Neutrophil (primary cell): ENCODE measurements at regions not wholly inside any gene's neighbourhood (a gene's known extent, or its start where the extent isn't known, plus 50 kb on each side); places are given as distances from the start of the nearest gene placed in this dataset.
"Not testable (repeated sequence)": the region's sequence is repeated elsewhere in the genome, so short reads cannot be mapped to it uniquely, and the experiment has no call there.

Source experiments
- H3K27ac ChIP-seq: fragments of 200-600 bp; sonication (generic); 2 replicates; pipeline ENCODE4 v1.5.1; 2016; ENCODE audit warnings: mild to moderate bottlenecking, moderate library complexity
- H3K27me3 ChIP-seq: fragments of 200-600 bp; sonication (generic); 2 replicates; pipeline ENCODE4 v1.6.0; 2016; ENCODE audit warnings: mild to moderate bottlenecking
- H3K36me3 ChIP-seq: fragments of 200-600 bp; sonication (generic); 2 replicates; pipeline ENCODE4 v1.5.1; 2017
- H3K4me1 ChIP-seq, 2 experiments: fragments of 200-600 bp in 1 of 2; sonication (generic) in 1 of 2; 1 replicate in 1 of 2; 2 replicates in 1 of 2; pipeline versions ENCODE4 v1.5.1 to v1.6.1; 2013 to 2016; ENCODE audit warnings: low read depth in 1 of 2, low read length in 1 of 2, mild to moderate bottlenecking in 1 of 2, moderate library complexity in 1 of 2; ENCODE audit not compliant: control insufficient read depth in 1 of 2, insufficient read depth in 1 of 2
- H3K4me3 ChIP-seq, 2 experiments: fragments of 200-600 bp in 1 of 2; sonication (generic) in 1 of 2; 1 replicate in 1 of 2; 2 replicates in 1 of 2; pipeline ENCODE4 v1.5.1; 2013 to 2016; ENCODE audit warnings: low read depth in 1 of 2, low read length in 1 of 2, mild to moderate bottlenecking in 1 of 2, moderate library complexity in 1 of 2
- H3K9me3 ChIP-seq: fragments of 200-600 bp; sonication (generic); 2 replicates; pipeline ENCODE4 v1.5.1; 2016
- TF ChIP-seq, protein P1 (sequence below): fragments of 200-600 bp; sonication (generic); IDR thresholded peaks from 2 replicates; pipeline ENCODE4 v1.5.1; 2016; ENCODE audit warnings: antibody characterized with exemption

DNA sequence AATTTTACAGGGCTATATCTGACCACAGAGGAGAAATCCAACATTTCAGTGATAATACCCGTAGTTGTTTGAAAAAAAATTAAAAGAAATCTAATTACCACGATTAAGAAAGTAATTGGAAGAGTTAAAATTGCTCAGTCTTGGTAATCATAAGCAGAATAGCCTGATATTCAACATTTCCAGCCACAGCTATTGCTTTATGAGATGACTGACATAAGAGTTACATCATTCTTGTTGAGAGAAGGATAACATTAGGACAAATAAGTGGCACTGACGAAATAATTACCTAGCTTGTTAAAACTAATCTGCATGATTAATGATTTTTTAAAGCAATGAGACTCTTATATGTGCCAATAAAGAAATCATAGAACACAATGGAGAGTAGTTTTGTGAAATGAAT lies 825.0 kb upstream of the GBE1 start:
- no peaks in the 10 kb centered on the region for H3K4me1 ChIP-seq
- no peak overlapping the region for H3K4me3 ChIP-seq
- no peaks in the 10 kb centered on the region for H3K27me3 ChIP-seq
- no peak overlapping the region for H3K27ac ChIP-seq
- H3K9me3 ChIP-seq: no peaks in the 10 kb centered on the region
- TF ChIP-seq, protein P1, sequence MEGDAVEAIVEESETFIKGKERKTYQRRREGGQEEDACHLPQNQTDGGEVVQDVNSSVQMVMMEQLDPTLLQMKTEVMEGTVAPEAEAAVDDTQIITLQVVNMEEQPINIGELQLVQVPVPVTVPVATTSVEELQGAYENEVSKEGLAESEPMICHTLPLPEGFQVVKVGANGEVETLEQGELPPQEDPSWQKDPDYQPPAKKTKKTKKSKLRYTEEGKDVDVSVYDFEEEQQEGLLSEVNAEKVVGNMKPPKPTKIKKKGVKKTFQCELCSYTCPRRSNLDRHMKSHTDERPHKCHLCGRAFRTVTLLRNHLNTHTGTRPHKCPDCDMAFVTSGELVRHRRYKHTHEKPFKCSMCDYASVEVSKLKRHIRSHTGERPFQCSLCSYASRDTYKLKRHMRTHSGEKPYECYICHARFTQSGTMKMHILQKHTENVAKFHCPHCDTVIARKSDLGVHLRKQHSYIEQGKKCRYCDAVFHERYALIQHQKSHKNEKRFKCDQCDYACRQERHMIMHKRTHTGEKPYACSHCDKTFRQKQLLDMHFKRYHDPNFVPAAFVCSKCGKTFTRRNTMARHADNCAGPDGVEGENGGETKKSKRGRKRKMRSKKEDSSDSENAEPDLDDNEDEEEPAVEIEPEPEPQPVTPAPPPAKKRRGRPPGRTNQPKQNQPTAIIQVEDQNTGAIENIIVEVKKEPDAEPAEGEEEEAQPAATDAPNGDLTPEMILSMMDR: no peak
- no peaks in the 10 kb centered on the region for H3K36me3 ChIP-seq

DNA sequence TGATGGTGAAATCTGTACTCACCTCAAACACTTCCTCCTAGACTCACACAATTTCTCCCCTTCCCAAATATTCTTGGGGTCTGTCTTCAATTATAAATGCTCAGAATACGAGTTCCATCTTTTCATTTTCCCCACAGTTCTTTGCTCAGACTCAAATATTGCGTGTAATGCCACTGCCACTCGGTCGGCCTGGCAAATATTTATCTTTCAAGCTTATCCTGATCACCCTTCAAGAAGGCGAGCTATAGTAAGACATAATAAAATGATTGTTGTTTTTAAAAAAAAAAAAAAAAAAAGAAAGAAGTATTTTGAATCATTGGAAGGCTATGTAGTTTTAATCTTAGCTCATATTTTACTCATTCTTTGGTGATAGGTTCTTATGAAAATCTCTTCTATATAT lies 824.6 kb upstream of the GBE1 start:
- H3K27me3 ChIP-seq, H3K4me3 ChIP-seq, H3K4me1 ChIP-seq, H3K27ac ChIP-seq, H3K9me3 ChIP-seq, H3K36me3 ChIP-seq: not testable (repeated sequence)

DNA sequence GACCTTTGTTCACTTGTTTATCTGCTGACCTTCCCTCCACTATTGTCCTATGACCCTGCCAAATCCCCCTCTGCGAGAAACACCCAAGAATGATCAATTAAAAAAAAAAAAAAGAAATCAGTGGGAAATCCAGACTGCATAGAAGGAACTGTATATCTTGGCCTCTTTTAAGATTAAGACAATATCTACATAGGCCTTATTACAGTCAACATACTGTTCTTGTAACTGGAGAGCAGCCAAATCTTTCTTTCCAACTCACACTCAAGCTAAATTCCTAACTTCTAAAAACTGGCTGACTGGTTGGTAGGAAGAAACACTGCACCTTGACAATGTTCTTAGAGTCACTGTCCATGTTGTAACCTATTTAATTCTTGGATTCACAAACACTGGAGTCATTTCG lies 824.1 kb upstream of the GBE1 start:
- H3K36me3 ChIP-seq, H3K4me1 ChIP-seq, H3K27ac ChIP-seq, H3K4me3 ChIP-seq, H3K9me3 ChIP-seq, H3K27me3 ChIP-seq: not testable (repeated sequence)

DNA sequence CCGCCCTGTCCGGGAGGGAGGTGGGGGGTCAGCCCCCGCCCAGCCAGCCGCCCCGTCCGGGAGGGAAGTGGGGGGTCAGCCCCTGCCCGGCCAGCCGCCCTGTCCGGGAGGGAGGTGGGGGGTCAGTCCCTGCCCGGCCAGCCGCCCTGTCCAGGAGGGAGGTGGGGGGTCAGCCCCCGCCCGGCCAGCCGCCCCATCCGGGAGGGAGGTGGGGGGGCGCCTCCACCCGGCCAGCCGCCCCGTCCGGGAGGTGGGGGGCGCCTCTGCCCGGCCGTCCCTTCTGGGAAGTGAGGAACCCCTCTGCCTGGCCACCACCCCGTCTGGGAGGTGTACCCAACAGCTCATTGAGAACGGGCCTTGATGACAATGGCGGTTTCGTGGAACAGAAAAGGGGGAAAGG lies 823.4 kb upstream of the GBE1 start:
- H3K27me3 ChIP-seq, H3K36me3 ChIP-seq, H3K9me3 ChIP-seq, H3K4me3 ChIP-seq, H3K4me1 ChIP-seq, H3K27ac ChIP-seq: not testable (repeated sequence)

DNA sequence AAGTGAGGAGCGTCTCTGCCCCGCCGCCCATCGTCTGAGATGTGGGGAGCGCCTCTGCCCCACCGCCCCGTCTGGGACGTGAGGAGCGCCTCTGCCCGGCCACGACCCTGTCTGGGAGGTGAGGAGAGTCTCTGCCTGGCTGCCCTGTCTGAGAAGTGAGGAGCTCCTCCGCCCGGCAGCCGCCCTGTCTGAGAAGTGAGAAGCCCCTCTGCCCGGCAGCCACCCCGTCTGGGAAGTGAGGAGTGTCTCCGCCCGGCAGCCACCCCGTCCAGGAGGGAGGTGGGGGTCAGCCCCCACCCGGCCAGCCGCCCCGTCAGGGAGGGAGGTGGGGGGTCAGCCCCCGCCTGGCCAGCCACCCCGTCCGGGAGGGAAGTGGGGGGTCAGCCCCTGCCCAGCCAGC lies 823.0 kb upstream of the GBE1 start:
- not testable (repeated sequence) for H3K9me3 ChIP-seq, H3K4me3 ChIP-seq, H3K4me1 ChIP-seq, H3K36me3 ChIP-seq, H3K27ac ChIP-seq, H3K27me3 ChIP-seq

DNA sequence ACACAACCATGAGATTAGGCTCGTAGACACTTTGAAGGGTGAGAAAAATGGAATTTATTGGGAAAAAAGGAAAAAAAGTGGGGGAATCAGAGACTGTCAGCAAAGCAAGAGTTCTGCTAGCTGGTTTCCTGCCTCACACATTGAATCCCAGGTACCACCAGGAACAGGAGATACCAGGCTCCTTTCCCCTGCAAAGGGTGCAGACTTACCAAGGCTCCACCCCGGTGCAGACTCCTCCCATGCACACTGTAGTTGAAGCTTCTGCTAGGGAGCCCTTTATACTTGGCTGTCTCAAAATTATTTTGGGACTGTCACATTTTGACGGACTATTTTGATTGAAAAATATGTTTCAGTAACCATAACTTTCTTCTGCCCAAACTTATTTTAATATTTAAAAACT lies 819.9 kb upstream of the GBE1 start:
- Histone ChIP-seq H3K9me3 (no peaks in the 10 kb centered on the region), H3K4me1 (no peaks in the 10 kb centered on the region), H3K4me3 (no peak overlapping the region), H3K27me3 (no peaks in the 10 kb centered on the region), H3K36me3 (no peaks in the 10 kb centered on the region), H3K27ac (no peak overlapping the region)
- TF ChIP-seq, protein P1: no peak

DNA sequence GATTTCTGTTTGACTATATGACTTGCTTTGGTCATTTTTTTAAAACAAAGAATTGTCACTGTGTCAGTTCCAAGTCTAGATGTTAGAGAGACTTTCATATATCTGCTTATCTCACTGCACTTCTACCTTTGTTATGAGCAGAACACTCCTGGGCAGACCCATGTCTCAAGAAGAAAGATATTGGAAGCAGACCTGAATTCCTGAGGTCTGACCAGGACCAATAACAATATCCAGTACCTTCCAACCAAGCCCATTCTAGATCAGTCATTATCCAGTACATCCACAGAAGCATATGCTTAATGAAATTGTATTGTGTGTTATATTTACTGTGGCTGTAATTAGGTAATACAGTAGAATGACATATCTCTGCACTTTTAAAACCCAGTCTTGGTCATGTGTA lies 811.3 kb upstream of the GBE1 start:
- no peak overlapping the region for H3K4me3 ChIP-seq
- H3K4me1 ChIP-seq: no peaks in the 10 kb centered on the region
- H3K27ac ChIP-seq: no peak overlapping the region
- no peaks in the 10 kb centered on the region for H3K9me3 ChIP-seq
- no peaks in the 10 kb centered on the region for H3K27me3 ChIP-seq
- TF ChIP-seq, protein P1: no peak
- H3K36me3 ChIP-seq: no peaks in the 10 kb centered on the region

DNA sequence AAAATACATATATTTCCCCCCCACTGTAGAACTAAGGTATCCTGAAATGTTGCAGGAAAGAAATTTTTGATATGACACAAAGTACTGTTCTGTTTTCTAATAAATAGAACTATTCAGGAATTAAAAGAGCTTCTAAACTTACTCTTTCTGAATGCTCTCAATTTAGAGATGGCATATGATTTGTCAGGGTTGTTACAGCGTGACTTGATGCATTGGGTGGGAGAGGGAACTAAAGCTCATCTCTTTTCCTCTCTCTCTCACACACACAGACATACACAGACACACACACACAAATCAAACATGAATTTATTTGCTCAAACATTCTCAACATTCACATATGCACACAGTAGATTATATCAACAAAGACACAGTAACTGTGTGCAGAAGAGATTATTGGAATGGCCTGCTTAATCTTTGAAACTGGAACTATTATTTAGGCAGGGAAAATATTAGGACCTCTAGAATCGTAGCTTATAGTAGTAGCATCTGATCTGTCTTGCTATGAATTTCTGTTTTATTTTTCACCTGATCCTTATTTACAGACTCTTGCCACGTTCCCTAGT lies 807.4 kb upstream of the GBE1 start:
- Histone ChIP-seq H3K36me3 (no peaks in the 10 kb centered on the region), H3K4me3 (no peak overlapping the region), H3K9me3 (no peaks in the 10 kb centered on the region), H3K27me3 (no peaks in the 10 kb centered on the region), H3K27ac (no peak overlapping the region), H3K4me1 (no peaks in the 10 kb centered on the region)
- TF ChIP-seq, protein P1: no peak
